Ecto neural progenitor cell (in vitro differentiated cells): ENCODE measurements at regions not wholly inside any gene's neighbourhood (a gene's known extent, or its start where the extent isn't known, plus 50 kb on each side); places are given as distances from the start of the nearest gene placed in this dataset.
"Not testable (repeated sequence)": the region's sequence is repeated elsewhere in the genome, so short reads cannot be mapped to it uniquely, and the experiment has no call there.

ENCODE experiments used
- DNase-seq: peaks from one replicate; pipeline ENCODE4 v3.0.0-alpha.2; 2018; ENCODE audit warnings: low spot score

DNA sequence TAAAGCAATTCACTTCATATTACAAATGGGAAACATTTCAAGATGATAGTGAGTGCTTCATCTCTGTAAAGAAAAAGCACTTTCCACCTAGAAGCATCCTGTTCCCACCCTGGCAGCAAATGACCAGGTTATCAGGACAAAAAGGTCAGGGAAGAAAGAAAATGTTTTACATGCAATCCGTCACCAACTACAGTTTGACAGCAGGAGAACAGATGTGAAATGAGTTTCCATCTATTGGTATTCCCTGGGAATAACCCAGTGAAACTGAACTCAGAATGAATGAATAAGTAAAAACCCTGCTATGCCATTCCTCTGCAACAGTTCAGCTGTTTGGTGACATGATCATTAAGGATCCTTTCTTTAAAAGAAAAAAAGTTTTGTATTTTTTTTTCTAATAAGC, 67.6 kb downstream of the HTR1A start:
- no peak for DNase-seq

DNA sequence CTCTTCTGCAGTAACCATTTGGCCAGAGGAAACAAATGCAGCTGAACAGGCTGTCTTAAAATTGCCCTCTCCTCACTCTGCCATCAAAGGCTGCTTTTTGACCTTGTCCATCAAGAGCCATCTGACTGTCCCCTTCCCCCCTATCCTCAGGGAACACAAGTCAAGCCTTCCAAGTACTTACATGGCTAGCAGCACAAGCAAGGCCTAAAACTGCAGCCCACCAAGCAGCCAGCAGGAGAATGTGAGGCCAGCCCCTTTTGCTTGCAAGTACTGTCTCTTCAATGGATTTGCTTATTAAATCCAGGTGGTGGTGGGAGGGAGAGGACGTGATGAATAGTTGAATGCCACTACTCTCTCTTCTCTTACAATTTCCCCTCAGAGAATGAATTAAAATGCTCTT, 83.5 kb downstream of the HTR1A start:
- DNase-seq = no peak

DNA sequence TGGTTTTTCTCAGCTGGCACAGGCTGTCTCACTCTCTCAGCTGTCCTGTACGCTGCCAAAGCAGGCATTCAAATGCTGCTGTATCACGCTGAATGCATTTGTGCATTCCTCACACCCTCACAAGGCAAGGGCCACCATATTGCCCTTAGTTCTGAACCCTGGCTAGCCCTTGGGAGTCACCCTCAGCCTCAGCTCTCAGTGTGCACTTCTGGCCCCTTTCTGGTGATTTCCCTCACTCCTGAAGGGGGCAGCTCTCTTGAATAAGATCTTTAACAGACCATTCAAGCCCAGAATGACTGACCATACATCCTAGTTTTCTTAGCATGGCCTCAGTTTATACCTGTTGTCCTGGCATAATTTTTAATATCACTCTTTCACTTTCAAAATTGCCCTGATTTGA, 84.3 kb downstream of the HTR1A start:
- DNase-seq = no peak

- DNase-seq = no peak
Observed at GRCh38 chr5:63860379-63860778, 101.9 kb downstream of the HTR1A start.

DNA sequence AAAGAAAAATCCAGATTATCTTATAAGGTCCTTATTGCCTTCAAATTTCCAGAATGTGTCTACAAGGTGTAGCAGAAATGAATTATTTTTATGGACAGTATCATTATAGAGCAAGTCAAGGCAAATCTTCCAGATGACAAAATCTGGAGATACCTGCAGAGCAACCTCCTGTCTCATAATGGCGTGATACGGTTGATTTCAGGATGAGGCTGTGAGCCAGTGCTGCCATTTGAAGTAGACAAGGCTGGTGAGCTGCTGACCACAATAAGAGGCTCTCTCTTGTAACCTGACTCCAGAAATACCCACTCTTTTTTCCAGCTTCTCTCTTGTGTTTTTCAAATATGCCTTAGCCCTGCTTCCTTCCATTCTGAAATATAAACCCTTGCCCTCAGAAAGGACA, 108.2 kb downstream of the HTR1A start:
- DNase-seq = no peak

DNA sequence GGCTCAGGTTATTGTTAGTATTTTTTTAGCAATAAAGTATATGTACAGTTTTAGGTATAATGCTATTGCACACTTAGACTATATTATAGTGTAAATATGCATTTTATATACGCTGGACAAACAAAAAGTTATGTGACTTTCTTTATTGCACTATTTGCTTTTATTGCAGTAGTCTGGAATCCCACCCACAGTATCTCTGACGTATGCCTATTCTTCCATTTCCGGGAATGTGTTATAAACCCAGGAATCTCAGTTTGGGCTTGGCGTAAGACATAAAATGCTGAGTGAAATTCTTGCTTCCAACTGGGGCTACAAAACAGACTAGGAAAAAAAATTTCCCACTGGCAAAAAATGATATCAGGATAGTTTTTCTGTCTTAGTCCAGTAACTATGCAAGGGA, 119.1 kb downstream of the HTR1A start:
- no peak for DNase-seq

- DNase-seq = no peak
Observed at GRCh38 chr5:63837437-63837836, 124.8 kb downstream of the HTR1A start.

GRCh38 chr5:63831381-63831780, 130.9 kb downstream of the HTR1A start:
- DNase-seq = no peak

GRCh38 chr5:63825984-63826383, 136.3 kb downstream of the HTR1A start:
- no peak for DNase-seq

DNA sequence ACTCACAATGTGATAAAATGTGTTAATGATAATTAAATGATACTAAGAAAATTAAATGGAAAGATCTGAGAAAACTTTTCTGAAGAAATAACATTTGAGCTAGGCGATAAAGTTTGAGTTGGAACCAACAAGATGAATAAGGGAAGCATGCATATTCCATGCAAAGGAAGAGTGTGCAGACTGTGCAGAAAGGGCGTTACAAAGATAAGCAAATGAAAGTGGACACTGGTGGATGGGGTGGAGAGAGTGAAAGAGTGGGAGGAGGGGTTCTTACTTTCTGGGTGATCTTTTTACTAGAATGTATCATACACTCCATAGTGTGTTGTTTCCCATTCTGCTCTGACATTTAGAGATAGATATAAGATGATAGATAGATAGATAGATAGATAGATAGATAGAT, 138.7 kb downstream of the HTR1A start:
- no peak for DNase-seq

- DNase-seq = no peak
Observed at GRCh38 chr5:63822614-63823013, 139.6 kb downstream of the HTR1A start.

- DNase-seq = no peak
Observed at GRCh38 chr5:63820577-63820976, 141.7 kb downstream of the HTR1A start.

GRCh38 chr5:63812693-63813092, 149.6 kb downstream of the HTR1A start:
- no peak for DNase-seq

GRCh38 chr5:63811961-63812360, 150.3 kb downstream of the HTR1A start:
- DNase-seq = no peak

DNA sequence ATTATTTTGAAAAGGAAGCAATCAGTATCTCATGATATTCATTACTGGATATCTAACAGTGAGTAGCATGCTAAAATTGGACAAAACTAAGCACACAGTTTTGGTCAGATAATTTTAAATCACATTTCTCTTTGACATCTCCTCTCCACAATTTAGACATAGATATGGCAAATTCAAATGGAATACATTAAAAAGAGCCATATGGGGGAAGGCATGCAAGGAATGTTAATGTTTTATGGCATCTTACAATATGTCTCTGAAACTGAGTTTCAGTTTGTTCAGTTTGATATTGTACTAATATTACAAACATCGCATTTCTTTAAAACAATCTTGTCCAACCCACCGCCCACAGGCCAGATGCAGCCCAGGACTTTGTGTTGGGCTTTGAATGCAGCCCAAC, 151.0 kb downstream of the HTR1A start:
- DNase-seq = no peak

GRCh38 chr5:63805151-63805550, 157.1 kb downstream of the HTR1A start:
- DNase-seq = no peak

DNA sequence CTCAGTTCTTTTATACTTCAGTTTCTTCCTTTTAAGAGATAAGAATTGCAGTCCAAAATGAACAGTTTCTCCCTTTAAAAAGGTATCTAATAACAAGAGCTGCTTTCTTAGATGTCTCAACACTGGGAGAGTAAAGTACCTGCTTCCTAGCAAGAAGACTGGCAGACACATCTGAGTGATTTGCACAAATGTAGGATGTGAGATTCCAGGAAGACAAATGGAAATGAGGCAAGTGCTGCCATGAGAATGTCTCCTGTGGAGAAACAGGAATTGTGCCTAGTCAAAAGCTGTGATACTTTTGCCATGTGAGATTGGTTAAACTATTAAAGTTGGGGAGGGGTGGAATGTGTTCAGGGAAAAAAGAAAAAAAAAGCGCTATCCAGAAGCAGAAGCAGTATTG, 159.1 kb downstream of the HTR1A start:
- no peak for DNase-seq

DNA sequence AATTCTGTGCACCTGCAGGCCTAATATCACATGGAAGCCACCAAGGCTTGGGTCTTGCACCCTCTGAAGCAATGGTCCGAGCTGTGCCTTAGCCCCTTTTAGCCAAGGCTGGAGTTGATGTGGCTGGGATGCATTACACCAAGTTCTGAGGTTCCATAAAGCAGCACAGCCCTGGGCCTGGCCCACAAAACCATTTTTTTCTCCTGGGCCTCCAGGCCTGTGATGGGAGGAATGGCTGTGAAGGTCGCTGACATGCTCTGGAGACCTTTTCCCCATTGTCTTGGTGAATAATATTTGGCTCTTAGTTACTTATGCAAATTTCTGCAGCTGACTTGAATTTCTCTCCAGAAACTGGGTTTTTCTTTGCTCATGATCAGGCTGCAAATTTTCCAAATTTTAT, 167.3 kb downstream of the HTR1A start:
- no peak for DNase-seq

DNA sequence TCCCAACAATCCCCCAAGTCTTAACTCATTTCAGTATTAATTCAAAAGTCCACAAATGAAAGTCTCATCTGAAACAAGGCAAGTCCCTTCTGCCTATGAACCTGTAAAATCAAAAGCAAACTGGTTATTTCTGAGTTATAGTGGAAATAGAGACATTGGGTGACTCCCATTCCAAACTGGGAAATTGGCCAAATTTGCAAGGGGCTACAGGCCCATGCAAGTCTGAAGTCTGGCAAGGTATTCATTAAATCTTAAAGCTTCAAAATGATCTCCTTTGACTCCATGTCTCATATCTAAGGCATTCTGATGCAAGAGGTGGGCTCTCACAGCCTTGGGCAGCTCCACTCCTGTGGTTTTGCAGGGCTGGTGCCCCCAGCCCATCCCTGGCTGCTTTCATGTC, 167.9 kb downstream of the HTR1A start:
- no peak for DNase-seq

DNA sequence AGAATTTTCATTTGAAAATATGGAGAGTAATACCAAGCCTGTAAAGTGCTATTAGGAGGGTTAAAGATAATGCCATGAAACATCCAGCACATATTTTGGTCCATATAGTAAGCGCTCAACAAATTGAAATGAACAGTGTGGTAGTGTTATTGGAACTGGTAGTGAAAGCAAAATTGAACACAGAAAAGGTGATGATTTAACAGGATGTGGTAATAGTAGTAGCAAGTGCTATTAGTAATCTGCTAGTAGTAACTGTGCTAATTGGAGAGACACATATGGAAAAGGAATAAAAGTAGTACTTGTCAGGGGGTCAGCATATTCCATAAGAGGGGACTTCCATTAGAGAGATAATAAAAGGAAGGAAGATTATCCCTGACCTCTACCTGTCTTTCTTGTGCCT, 187.3 kb downstream of the HTR1A start:
- no peak for DNase-seq

GRCh38 chr5:63768221-63768620, 194.0 kb downstream of the HTR1A start:
- DNase-seq = no peak

DNA sequence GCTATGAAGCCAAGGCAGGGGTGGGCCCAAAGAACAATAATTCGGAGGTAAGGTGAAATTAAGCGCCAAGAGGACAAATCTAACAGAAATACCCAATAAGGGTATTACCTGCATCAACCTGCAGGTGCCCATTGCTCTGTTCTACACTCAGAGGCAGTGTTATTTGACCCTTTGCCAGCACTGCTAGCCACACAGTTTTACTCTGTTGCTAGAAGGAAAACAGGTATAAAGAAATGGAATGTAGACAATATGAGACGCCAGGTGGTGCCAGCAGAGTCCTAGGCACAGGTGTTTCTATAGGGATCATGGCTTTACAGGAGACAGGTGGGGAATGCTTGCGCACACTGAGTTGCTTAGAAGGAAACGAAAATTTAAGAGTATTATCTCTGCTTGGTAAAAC, 201.3 kb downstream of the HTR1A start:
- DNase-seq = no peak

- DNase-seq = no peak
Observed at GRCh38 chr5:63743096-63743798, 219.0 kb downstream of the HTR1A start.

GRCh38 chr5:63732880-63733279, 229.4 kb downstream of the HTR1A start:
- DNase-seq = not testable (repeated sequence)

DNA sequence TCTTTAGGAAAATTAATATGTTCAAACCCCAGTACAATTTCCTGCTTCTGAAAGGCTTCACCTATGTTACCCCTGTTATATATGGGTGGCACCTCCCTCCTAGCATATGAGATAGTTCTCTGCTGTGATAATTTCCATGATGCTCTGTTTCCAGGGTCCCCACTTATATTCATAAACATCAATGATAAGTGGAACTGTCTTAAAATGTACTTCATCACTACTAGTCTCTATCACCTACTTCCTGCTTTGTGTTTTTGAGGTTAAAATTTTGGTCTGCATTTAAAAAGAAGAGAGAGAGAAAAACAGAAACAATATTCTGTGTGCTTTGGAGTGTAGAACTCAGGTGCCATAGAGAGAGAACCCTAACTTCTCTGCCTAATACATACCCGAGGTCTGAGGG, 234.7 kb downstream of the HTR1A start:
- DNase-seq = no peak
